GM19324 (cell line): ENCODE measurements at regions not wholly inside any gene's neighbourhood (a gene's known extent, or its start where the extent isn't known, plus 50 kb on each side); places are given as distances from the start of the nearest gene placed in this dataset.
"Not testable (repeated sequence)": the region's sequence is repeated elsewhere in the genome, so short reads cannot be mapped to it uniquely, and the experiment has no call there.

Experiments used
- ATAC-seq: cut with Tn5 transposase; IDR thresholded peaks from one replicate; pipeline ENCODE4 v1.9.1; 2021; ENCODE audit warnings: mild to moderate bottlenecking, moderate library complexity; ENCODE audit not compliant: unreplicated experiment, low FRiP score

- no peak for ATAC-seq
Measured at GRCh38 chr7:82701949-82702348, 258.4 kb upstream of the CACNA2D1 start.

GRCh38 chr7:82700741-82701140 lies 257.2 kb upstream of the CACNA2D1 start:
- no peak for ATAC-seq

GRCh38 chr7:82699773-82700186 lies 256.2 kb upstream of the CACNA2D1 start:
- no peak for ATAC-seq

GRCh38 chr7:82697897-82698296 lies 254.3 kb upstream of the CACNA2D1 start:
- ATAC-seq: no peak

GRCh38 chr7:82696631-82697030 lies 253.1 kb upstream of the CACNA2D1 start:
- no peak for ATAC-seq

- ATAC-seq: no peak
Measured at GRCh38 chr7:82694022-82694421, 250.4 kb upstream of the CACNA2D1 start.

- no peak for ATAC-seq
Measured at GRCh38 chr7:82690929-82691328, 247.4 kb upstream of the CACNA2D1 start.

DNA sequence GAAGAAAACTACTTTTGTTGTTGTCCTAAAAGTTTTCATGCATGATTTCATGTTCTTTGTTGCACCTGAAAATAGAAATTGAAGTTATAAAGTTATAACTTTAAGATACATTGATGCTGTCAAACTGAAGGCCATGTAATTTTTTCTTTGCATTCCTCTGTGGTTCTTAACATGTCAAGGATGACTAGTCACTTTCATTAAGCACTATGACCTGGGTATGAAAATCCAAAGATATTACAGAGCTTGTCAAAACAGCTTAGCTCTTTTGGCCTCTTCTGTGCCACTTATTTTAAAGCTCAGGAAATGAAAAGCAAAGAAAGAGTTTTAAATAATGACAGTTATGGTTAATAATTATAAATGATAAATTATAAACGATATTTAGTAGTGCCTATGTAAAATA lies 241.6 kb upstream of the CACNA2D1 start:
- ATAC-seq: no peak

GRCh38 chr7:82678716-82679115 lies 235.1 kb upstream of the CACNA2D1 start:
- ATAC-seq: no peak

DNA sequence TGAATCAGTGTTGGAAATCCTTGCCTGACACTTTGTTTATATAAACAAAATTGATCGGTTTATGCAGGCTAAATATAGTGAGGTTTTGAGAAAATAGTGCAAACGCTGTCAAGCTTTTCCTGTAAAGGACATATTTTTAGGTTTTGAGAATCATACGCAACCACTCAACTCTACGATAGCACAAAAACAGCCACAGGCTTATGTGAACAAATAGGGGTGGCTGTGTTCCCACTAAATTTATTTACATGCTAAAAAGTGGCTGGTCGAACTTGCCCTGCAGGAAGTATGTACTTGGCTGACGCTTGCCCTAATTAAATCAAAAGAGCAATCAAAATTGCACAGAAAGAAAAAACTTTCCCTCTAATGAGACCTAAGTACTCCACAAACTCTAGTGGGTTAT lies 234.7 kb upstream of the CACNA2D1 start:
- no peak for ATAC-seq

GRCh38 chr7:82677493-82677892 lies 233.9 kb upstream of the CACNA2D1 start:
- no peak for ATAC-seq

DNA sequence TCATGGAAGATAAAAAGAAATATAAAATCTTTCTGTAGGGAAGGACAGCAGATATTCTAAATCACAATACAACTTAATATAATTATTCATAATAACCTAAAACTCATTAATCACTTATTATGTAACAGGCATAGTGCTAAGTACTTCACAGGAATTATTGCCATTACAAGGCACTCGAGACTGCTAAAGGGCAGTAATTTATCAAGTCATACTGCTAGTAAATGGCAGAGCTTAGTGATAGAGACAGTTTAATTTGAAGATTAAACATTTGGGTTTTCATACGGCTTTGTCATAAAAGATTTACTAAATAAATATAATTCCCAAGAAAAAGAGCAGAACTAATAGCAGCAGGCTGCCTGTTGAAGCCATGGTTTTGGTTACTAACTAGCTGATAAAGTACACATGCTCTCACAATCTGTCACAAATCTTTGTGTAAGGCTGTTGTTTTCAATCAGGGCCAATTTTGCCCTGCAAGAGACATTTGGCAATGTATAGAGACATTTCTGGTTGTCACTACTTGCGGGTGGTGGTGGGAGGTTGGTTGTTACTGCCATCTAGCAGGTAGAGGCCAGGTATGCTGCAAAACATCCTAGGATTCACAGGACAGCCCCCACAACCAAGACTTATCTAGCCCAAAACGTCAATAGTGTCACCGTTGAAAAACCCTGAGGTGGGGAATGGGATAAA lies 233.3 kb upstream of the CACNA2D1 start:
- ATAC-seq: no peak

GRCh38 chr7:82675396-82675795 lies 231.8 kb upstream of the CACNA2D1 start:
- no peak for ATAC-seq

DNA sequence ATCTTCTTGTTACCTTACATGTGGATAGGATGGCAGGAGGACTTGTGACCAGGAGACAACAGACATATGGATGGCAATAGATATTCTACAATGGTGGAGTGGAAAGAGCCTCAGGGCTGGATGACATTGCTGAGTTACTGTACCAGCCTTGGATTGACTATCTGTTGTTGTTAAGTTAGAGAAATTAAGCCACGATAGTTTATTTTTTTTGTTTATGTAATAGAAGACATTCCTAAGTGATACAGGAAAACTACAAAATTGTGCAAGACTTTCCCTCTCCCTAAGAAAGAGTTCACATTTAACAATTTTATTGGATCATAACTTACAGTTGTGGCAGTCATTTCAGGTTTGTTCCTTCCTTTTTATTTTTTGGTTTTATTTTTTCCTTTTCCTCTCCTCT lies 230.7 kb upstream of the CACNA2D1 start:
- no peak for ATAC-seq

DNA sequence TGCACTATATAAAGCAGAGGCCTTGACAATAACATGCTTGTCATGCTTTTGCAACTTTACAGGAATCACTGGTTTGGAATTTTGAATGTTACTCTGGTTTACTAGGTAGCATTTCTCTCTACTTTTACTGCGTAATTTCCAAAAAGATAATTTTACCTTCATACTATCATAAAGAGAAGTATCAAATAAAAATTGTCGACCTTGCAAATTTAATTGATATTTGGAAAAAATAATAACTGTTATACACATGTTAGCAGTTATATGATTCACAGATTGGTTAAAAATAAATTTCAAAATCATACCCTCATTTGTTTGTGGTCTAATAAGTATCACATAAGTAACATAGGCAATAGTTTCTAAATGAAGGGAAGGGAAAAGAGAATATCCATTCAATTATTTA lies 228.5 kb upstream of the CACNA2D1 start:
- ATAC-seq: no peak

DNA sequence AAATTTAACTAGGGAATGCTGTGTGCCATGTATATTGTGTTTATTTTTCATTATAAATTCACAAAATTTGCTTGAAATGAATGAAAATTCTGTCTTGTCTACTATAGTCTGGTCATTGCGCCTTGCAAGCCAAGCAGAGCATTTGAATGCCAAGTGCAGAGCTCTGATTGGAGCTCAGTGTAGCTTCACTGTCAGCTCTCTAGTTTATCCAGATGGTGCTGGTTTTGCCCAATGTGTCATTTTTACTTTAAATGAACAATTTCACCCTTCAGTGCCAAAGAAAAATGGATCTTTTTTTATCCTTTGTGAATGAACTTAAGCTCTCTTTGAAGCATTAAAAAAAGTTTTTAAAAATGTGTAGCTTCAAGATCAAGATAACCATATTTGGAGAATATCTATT lies 225.6 kb upstream of the CACNA2D1 start:
- no peak for ATAC-seq

- no peak for ATAC-seq
Measured at GRCh38 chr7:82668676-82669075, 225.1 kb upstream of the CACNA2D1 start.

- ATAC-seq: no peak
Measured at GRCh38 chr7:82665966-82666507, 222.5 kb upstream of the CACNA2D1 start.

DNA sequence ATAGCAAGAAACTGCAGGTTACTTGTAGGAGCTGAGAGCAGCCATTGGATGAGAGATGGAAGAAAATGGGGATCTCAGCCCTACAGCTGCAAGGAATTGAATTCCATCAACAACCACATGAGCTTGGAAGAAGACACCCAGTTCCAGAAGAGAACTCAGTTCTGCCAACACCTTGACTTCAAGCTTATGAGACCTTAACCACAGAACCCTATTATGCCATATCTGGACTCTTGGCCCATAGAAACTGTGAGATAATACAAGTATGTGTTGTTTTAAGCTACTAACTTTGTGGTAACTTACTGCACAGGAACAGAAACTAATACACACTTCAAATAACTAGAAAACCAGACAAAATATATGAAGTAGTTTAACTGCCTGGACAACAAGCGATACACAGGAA lies 212.4 kb upstream of the CACNA2D1 start:
- no peak for ATAC-seq

- ATAC-seq: not testable (repeated sequence)
Measured at GRCh38 chr7:82650095-82650494, 206.5 kb upstream of the CACNA2D1 start.

GRCh38 chr7:82633592-82633991 lies 190.0 kb upstream of the CACNA2D1 start:
- no peak for ATAC-seq

DNA sequence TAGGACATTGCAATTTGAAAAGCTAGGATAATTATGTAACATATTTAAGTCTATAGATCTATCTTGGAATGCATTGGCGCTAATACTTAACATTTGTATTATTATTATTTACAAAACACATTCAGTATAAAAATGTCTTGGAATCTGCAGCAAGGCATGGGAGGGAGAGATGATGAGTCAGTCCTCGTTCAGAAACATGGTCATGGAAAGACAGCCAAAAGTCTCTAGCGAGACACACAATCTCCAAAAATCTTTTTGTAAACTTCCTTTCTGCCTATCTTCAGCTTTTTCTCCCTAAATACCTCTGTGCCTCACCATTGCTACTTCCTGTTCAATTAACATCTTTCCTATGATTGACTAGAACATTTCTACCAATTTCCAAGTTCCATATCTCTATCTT lies 188.4 kb upstream of the CACNA2D1 start:
- ATAC-seq: no peak

- ATAC-seq: no peak
Measured at GRCh38 chr7:82629583-82629982, 186.0 kb upstream of the CACNA2D1 start.
